Frontal cortex (tissue), 3 donors: ENCODE measurements at regions not wholly inside any gene's neighbourhood (a gene's known extent, or its start where the extent isn't known, plus 50 kb on each side); places are given as distances from the start of the nearest gene placed in this dataset.

ENCODE experiments used
- DNase-seq, 2 donors: peaks; one replicate each; pipeline ENCODE4 v3.0.0; 2012; ENCODE audit warnings: low spot score in 2 of 2
- FAIRE-seq: peaks from 2 replicates; lab custom pipeline; 2012; peaks lifted over from hg19 to GRCh38; lab: Jason Lieb, UNC
- donor health status: control.
- donor health status: control.
- donor health status: control.

- DNase-seq (no peak), FAIRE-seq (no peak)
These were observed 71.7 kb upstream of the AGTR1 start for GRCh38 chr3:148625991-148626390.

- no peak for DNase-seq
- FAIRE-seq = no peak
These were observed 68.7 kb upstream of the AGTR1 start for GRCh38 chr3:148629006-148629405.

- FAIRE-seq = no peak
- no peak for DNase-seq
These were observed 66.4 kb upstream of the AGTR1 start for GRCh38 chr3:148631124-148631903.

GRCh38 chr3:148641722-148642121, 56.0 kb upstream of the AGTR1 start:
- no peak for DNase-seq
- no peak for FAIRE-seq

GRCh38 chr3:148642214-148642613, 55.5 kb upstream of the AGTR1 start:
- FAIRE-seq = no peak

GRCh38 chr3:148642616-148643015, 55.1 kb upstream of the AGTR1 start:
- no peak for DNase-seq
- no peak for FAIRE-seq

More at GRCh38 chr3:148642214-148642613, 55.5 kb upstream of the AGTR1 start:
- DNase-seq = no peak

GRCh38 chr3:148643389-148643840, 54.3 kb upstream of the AGTR1 start:
- DNase-seq (no peak), FAIRE-seq (no peak)

GRCh38 chr3:148646126-148646665, 51.5 kb upstream of the AGTR1 start:
- FAIRE-seq = no peak
- DNase-seq = no peak
